OCI-LY1 (cell line): ENCODE measurements at regions not wholly inside any gene's neighbourhood (a gene's known extent, or its start where the extent isn't known, plus 50 kb on each side); places are given as distances from the start of the nearest gene placed in this dataset.

Experiments used
- H2AFZ ChIP-seq: fragments of 200-600 bp; sonication (generic), shearing (Covaris generic); 2 replicates; pipeline ENCODE4 v1.6.0; 2014; ENCODE audit warnings: antibody characterized with exemption, mild to moderate bottlenecking, low read length
- H3F3A ChIP-seq: fragments of 200-600 bp; sonication (generic), shearing (Covaris generic); 2 replicates; pipeline ENCODE4 v1.6.0; 2014; ENCODE audit warnings: mild to moderate bottlenecking, antibody characterized with exemption, low read length, moderate library complexity; ENCODE audit not compliant: insufficient read depth
- H3K27ac ChIP-seq: fragments of 200-600 bp; sonication (generic); 2 replicates; pipeline ENCODE4 v1.5.1; 2014; ENCODE audit warnings: low read length, mixed run types, mild to moderate bottlenecking, low read depth; ENCODE audit not compliant: poor library complexity, severe bottlenecking
- H3K27me3 ChIP-seq: fragments of 200-600 bp; sonication (generic); 2 replicates; pipeline ENCODE4 v1.6.0; 2014; ENCODE audit warnings: antibody characterized with exemption, mild to moderate bottlenecking, low read length, moderate library complexity; ENCODE audit not compliant: insufficient read depth
- H3K36me3 ChIP-seq: fragments of 200-600 bp; sonication (generic); 2 replicates; pipeline ENCODE4 v1.6.1; 2014; ENCODE audit warnings: mild to moderate bottlenecking, antibody characterized with exemption, low read length, moderate library complexity, mixed read lengths; ENCODE audit not compliant: insufficient read depth
- H3K4me1 ChIP-seq: fragments of 200-600 bp; sonication (generic); 2 replicates; pipeline ENCODE4 v1.5.1; 2014; ENCODE audit warnings: mild to moderate bottlenecking, low read length, moderate library complexity; ENCODE audit not compliant: insufficient read depth, severe bottlenecking
- H3K4me2 ChIP-seq: fragments of 200-600 bp; sonication (generic), shearing (Covaris generic); 2 replicates; pipeline ENCODE4 v1.6.1; 2014; ENCODE audit warnings: low read length
- H3K4me3 ChIP-seq: fragments of 200-600 bp; sonication (generic); 2 replicates; pipeline ENCODE4 v1.5.1; 2014; ENCODE audit warnings: low read length, low read depth, mild to moderate bottlenecking, mixed read lengths; ENCODE audit not compliant: poor library complexity, severe bottlenecking
- H3K79me2 ChIP-seq: fragments of 200-600 bp; shearing (Covaris generic); 2 replicates; pipeline ENCODE4 v1.6.1; 2016; ENCODE audit warnings: mixed run types, low read length, mixed read lengths; ENCODE audit not compliant: insufficient read depth
- H3K9ac ChIP-seq: fragments of 200-600 bp; sonication (generic), shearing (Covaris generic); 2 replicates; pipeline ENCODE4 v1.6.1; 2014; ENCODE audit warnings: mild to moderate bottlenecking, low read length, mixed read lengths
- H3K9me2 ChIP-seq: fragments of 200-600 bp; sonication (generic), shearing (Covaris generic); 2 replicates; pipeline ENCODE4 v1.6.1; 2014; ENCODE audit warnings: low read depth, mild to moderate bottlenecking, low read length, mixed read lengths
- H3K9me3 ChIP-seq: fragments of 200-600 bp; shearing (Covaris generic); 2 replicates; pipeline ENCODE4 v1.6.1; 2014; ENCODE audit warnings: low read length, mixed read lengths
- H4K20me1 ChIP-seq: fragments of 200-600 bp; sonication (generic), shearing (Covaris generic); 2 replicates; pipeline ENCODE4 v1.6.0; 2016; ENCODE audit warnings: mild to moderate bottlenecking, low read length; ENCODE audit not compliant: insufficient read depth
- CTCF ChIP-seq: fragments of 200-600 bp; sonication (generic), shearing (Covaris generic); IDR thresholded peaks from 2 replicates; pipeline ENCODE4 v1.5.1; 2017; ENCODE audit warnings: mild to moderate bottlenecking, antibody characterized with exemption, low read length, moderate library complexity, mixed read lengths
- EZH2 ChIP-seq: fragments of 200-600 bp; sonication (generic), shearing (Covaris generic); IDR thresholded peaks from 2 replicates; pipeline ENCODE4 v1.8.0; 2017; ENCODE audit warnings: borderline replicate concordance, mixed run types, mild to moderate bottlenecking, antibody characterized with exemption, low read length, moderate library complexity, mixed read lengths

GRCh38 chr3:34929036-34929435, 710.3 kb upstream of the ARPP21 start:
- H4K20me1 ChIP-seq, result no peaks in the 10 kb centered on the region
- no peaks in the 10 kb centered on the region for H3F3A ChIP-seq
- no peaks in the 10 kb centered on the region for H3K27me3 ChIP-seq
- no peaks in the 10 kb centered on the region for H3K4me1 ChIP-seq
- H3K79me2 ChIP-seq, result no peaks in the 10 kb centered on the region
- H3K9me2 ChIP-seq, result no peaks in the 10 kb centered on the region
- no peak overlapping the region for H2AFZ ChIP-seq
- H3K9ac ChIP-seq, result no peak overlapping the region
- H3K4me2 ChIP-seq, result no peak overlapping the region
- no peak for TF ChIP-seq CTCF
- no peak for TF ChIP-seq EZH2
- no peak overlapping the region for H3K27ac ChIP-seq
- H3K4me3 ChIP-seq, result no peak overlapping the region
- no peaks in the 10 kb centered on the region; the same call in 1 of the 2 replicates for H3K9me3 ChIP-seq
- no peaks in the 10 kb centered on the region for H3K36me3 ChIP-seq

GRCh38 chr3:34934660-34935059, 704.7 kb upstream of the ARPP21 start:
- no peaks in the 10 kb centered on the region for H3F3A ChIP-seq
- no peaks in the 10 kb centered on the region; the same call in 1 of the 2 replicates for H3K9me3 ChIP-seq
- H3K36me3 ChIP-seq, result no peaks in the 10 kb centered on the region
- no peak overlapping the region for H3K27ac ChIP-seq
- H2AFZ ChIP-seq, result no peak overlapping the region
- H3K27me3 ChIP-seq, result no peaks in the 10 kb centered on the region
- no peak overlapping the region for H3K4me2 ChIP-seq
- no peak overlapping the region for H3K4me3 ChIP-seq
- no peaks in the 10 kb centered on the region for H3K9me2 ChIP-seq
- H3K9ac ChIP-seq, result no peak overlapping the region
- no peaks in the 10 kb centered on the region for H4K20me1 ChIP-seq
- no peaks in the 10 kb centered on the region for H3K79me2 ChIP-seq
- no peak for TF ChIP-seq CTCF
- TF ChIP-seq EZH2, result no peak
- H3K4me1 ChIP-seq, result no peaks in the 10 kb centered on the region

DNA sequence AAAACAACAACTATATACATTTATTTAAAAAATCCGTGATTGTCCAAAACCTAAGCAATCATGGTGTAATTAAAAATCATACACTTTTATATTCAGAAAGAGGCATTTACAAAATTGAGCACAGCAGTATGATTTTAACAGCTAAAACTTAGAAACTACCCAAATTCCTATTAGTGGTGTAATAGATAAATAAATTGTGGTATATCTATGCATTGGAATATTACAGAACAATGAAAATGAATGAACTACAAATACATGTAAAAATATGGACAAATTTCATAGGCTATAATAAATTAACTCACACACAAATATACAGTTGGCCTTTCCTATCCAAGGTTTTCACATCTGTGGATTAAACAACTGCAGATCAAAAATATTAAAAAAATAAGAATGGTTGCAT, 700.5 kb upstream of the ARPP21 start:
- H3K27ac ChIP-seq, result no peak overlapping the region
- H3K4me3 ChIP-seq, result no peak overlapping the region
- H3K9me2 ChIP-seq, result no peaks in the 10 kb centered on the region
- H3K4me2 ChIP-seq, result no peak overlapping the region
- H3K9ac ChIP-seq, result no peak overlapping the region
- H4K20me1 ChIP-seq, result no peaks in the 10 kb centered on the region
- no peak overlapping the region for H2AFZ ChIP-seq
- no peaks in the 10 kb centered on the region for H3K27me3 ChIP-seq
- no peaks in the 10 kb centered on the region for H3K79me2 ChIP-seq
- H3K36me3 ChIP-seq, result no peaks in the 10 kb centered on the region
- no peaks in the 10 kb centered on the region for H3K4me1 ChIP-seq
- H3K9me3 ChIP-seq, result no peaks in the 10 kb centered on the region
- TF ChIP-seq CTCF (no peak), EZH2 (no peak)
- H3F3A ChIP-seq, result no peaks in the 10 kb centered on the region
